Right lobe of liver (tissue), 4 donors: ENCODE measurements at regions not wholly inside any gene's neighbourhood (a gene's known extent, or its start where the extent isn't known, plus 50 kb on each side); places are given as distances from the start of the nearest gene placed in this dataset.

Experiments
- CTCF ChIP-seq, 4 donors: fragments of 200-600 bp in 3 of 4; fragments of 450-650 bp in 1 of 4; IDR thresholded peaks; one replicate each; pipeline versions ENCODE4 v1.5.1 to v1.8.0; 2016 to 2022; ENCODE audit warnings: antibody characterized with exemption in 4 of 4, mild to moderate bottlenecking in 2 of 4
- POLR2A ChIP-seq: fragments of 450-650 bp; IDR thresholded peaks from one replicate; pipeline ENCODE4 v1.6.1; 2017; ENCODE audit warnings: antibody characterized with exemption, mild to moderate bottlenecking
- donor health status: DM: no; HTN: no; CAD: no.
- donor health status: DM: no; HTN: no; CAD: no.
- donor health status: DM: no; HTN: yes; CAD: no.

- no peak for TF ChIP-seq CTCF (IDR thresholded peaks at IDR 0.05)
- no peak for TF ChIP-seq POLR2A
Measured at GRCh38 chrX:65093658-65094057, 117.4 kb upstream of the ZC4H2 start.
